ACHN (cell line): ENCODE measurements at regions not wholly inside any gene's neighbourhood (a gene's known extent, or its start where the extent isn't known, plus 50 kb on each side); places are given as distances from the start of the nearest gene placed in this dataset.

Experiments
- DNase-seq: peaks from one replicate; pipeline ENCODE4 v3.0.0-alpha.2; 2015
- in situ Hi-C: cut with HindIII; loops from 2 replicates; pipeline ENCODE4 v1.10.0; 2017; ENCODE audit warnings: low sequenced_read_pairs, low pct_ligation_motif_present, low pct_unique_long_range_greater_than_20kb

GRCh38 chrX:5829469-5829868, 399.2 kb downstream of the NLGN4X start:
- DNase-seq = no peak
- in situ Hi-C loops = no loop called here

GRCh38 chrX:5829060-5829459, 399.6 kb downstream of the NLGN4X start:
- in situ Hi-C loops = no loop called here
- DNase-seq = no peak

GRCh38 chrX:5823903-5824302, 404.8 kb downstream of the NLGN4X start:
- in situ Hi-C loops = no loop called here
- no peak for DNase-seq

- in situ Hi-C loops = no loop called here
- no peak for DNase-seq
Measured at GRCh38 chrX:5810636-5811035, 418.0 kb downstream of the NLGN4X start.

- in situ Hi-C loops = no loop called here
- no peak for DNase-seq
Measured at GRCh38 chrX:5807181-5807580, 421.5 kb downstream of the NLGN4X start.

- no peak for DNase-seq
- in situ Hi-C loops = no loop called here
Measured at GRCh38 chrX:5802391-5802790, 426.3 kb downstream of the NLGN4X start.

- DNase-seq = no peak
- in situ Hi-C loops = no loop called here
Measured at GRCh38 chrX:5791721-5792120, 436.9 kb downstream of the NLGN4X start.

- no peak for DNase-seq
- in situ Hi-C loops = no loop called here
Measured at GRCh38 chrX:5788910-5789309, 439.8 kb downstream of the NLGN4X start.

GRCh38 chrX:5780821-5781220, 447.8 kb downstream of the NLGN4X start:
- no peak for DNase-seq
- in situ Hi-C loops = no loop called here

- DNase-seq = no peak
- in situ Hi-C loops = no loop called here
Measured at GRCh38 chrX:5775846-5776430, 452.7 kb downstream of the NLGN4X start.

GRCh38 chrX:5774446-5774845, 454.2 kb downstream of the NLGN4X start:
- DNase-seq = no peak
- in situ Hi-C loops = no loop called here

- no peak for DNase-seq
- in situ Hi-C loops = no loop called here
Measured at GRCh38 chrX:5771441-5771840, 457.2 kb downstream of the NLGN4X start.

- in situ Hi-C loops = no loop called here
- no peak for DNase-seq
Measured at GRCh38 chrX:5756616-5757015, 472.1 kb downstream of the NLGN4X start.

- in situ Hi-C loops = no loop called here
- DNase-seq = no peak
Measured at GRCh38 chrX:5753291-5753690, 475.4 kb downstream of the NLGN4X start.

- in situ Hi-C loops = no loop called here
- DNase-seq = no peak
Measured at GRCh38 chrX:5752831-5753230, 475.8 kb downstream of the NLGN4X start.

- no peak for DNase-seq
Measured at GRCh38 chrX:5748586-5749150, 480.0 kb downstream of the NLGN4X start.

GRCh38 chrX:5746231-5746630, 482.4 kb downstream of the NLGN4X start:
- in situ Hi-C loops = no loop called here
- DNase-seq = no peak

More at GRCh38 chrX:5748586-5749150, 480.0 kb downstream of the NLGN4X start:
- in situ Hi-C loops = no loop called here

GRCh38 chrX:5733501-5733900, 495.2 kb downstream of the NLGN4X start:
- in situ Hi-C loops = no loop called here
- DNase-seq = no peak

- in situ Hi-C loops = no loop called here
- no peak for DNase-seq
Measured at GRCh38 chrX:5730556-5730955, 498.1 kb downstream of the NLGN4X start.

- in situ Hi-C loops = no loop called here
Measured at GRCh38 chrX:5726224-5726623, 502.4 kb downstream of the NLGN4X start.

GRCh38 chrX:5724123-5724522, 504.5 kb downstream of the NLGN4X start:
- in situ Hi-C loops = no loop called here
- DNase-seq = no peak

More at GRCh38 chrX:5726224-5726623, 502.4 kb downstream of the NLGN4X start:
- no peak for DNase-seq
